OCI-LY7 (cell line): ENCODE measurements at regions not wholly inside any gene's neighbourhood (a gene's known extent, or its start where the extent isn't known, plus 50 kb on each side); places are given as distances from the start of the nearest gene placed in this dataset.

Source experiments
- CTCF ChIP-seq: fragments of 200-600 bp; sonication (generic); conservative IDR thresholded peaks from 2 replicates; pipeline ENCODE4 v1.5.1; 2014; ENCODE audit warnings: mild to moderate bottlenecking, antibody characterized with exemption, low read length, moderate library complexity, mixed read lengths
- EZH2phosphoT487 ChIP-seq: fragments of 200-600 bp; sonication (generic); IDR thresholded peaks from 2 replicates; pipeline ENCODE4 v1.6.1; 2018; ENCODE audit warnings: low read depth, borderline replicate concordance, mild to moderate bottlenecking, mixed run types, antibody characterized with exemption, low read length, moderate library complexity, mixed read lengths

GRCh38 chr7:54115028-54115763 is 427.0 kb upstream of the VSTM2A start:
- no peak for TF ChIP-seq CTCF
- TF ChIP-seq EZH2phosphoT487: no peak
